ENCODE measurements at regions not wholly inside any gene's neighbourhood (a gene's known extent, or its start where the extent isn't known, plus 50 kb on each side); places are given as distances from the start of the nearest gene placed in this dataset.

DNA sequence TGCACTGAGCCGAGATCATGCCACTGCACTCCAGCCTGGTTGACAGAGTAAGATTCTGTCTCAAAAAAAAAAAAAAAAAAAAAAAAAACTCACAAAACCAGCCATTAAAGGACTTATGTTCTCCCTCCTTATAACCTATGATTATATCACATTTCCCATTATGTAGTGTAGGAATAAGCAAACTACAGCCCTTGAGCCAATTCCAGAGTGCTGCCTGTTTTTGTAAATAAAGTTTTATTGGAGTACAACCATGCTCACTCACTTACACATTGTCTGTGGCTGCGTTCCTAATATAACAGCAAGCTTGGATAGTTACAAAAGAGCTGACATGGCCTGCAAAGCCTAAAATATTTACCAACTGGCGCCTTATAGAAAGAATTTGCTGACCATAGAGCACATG is 72.7 kb upstream of the ARID5B start:
- no peak for TF ChIP-seq HDAC6 (IDR thresholded peaks at IDR 0.05; ENCODE audit: low read depth, low read length)
- TF ChIP-seq, protein P1, sequence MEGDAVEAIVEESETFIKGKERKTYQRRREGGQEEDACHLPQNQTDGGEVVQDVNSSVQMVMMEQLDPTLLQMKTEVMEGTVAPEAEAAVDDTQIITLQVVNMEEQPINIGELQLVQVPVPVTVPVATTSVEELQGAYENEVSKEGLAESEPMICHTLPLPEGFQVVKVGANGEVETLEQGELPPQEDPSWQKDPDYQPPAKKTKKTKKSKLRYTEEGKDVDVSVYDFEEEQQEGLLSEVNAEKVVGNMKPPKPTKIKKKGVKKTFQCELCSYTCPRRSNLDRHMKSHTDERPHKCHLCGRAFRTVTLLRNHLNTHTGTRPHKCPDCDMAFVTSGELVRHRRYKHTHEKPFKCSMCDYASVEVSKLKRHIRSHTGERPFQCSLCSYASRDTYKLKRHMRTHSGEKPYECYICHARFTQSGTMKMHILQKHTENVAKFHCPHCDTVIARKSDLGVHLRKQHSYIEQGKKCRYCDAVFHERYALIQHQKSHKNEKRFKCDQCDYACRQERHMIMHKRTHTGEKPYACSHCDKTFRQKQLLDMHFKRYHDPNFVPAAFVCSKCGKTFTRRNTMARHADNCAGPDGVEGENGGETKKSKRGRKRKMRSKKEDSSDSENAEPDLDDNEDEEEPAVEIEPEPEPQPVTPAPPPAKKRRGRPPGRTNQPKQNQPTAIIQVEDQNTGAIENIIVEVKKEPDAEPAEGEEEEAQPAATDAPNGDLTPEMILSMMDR (IDR thresholded peaks at IDR 0.05; ENCODE audit: control extremely low read depth in 1 of 3, insufficient read depth in 1 of 3, low read depth in 1 of 3, low read length in 3 of 3): no peak
- no peak for TF ChIP-seq ZNF274 (IDR thresholded peaks at IDR 0.05; ENCODE audit: borderline replicate concordance, extremely low read depth, low read length)
